ENCODE measurements at regions not wholly inside any gene's neighbourhood (a gene's known extent, or its start where the extent isn't known, plus 50 kb on each side); places are given as distances from the start of the nearest gene placed in this dataset.

DNA sequence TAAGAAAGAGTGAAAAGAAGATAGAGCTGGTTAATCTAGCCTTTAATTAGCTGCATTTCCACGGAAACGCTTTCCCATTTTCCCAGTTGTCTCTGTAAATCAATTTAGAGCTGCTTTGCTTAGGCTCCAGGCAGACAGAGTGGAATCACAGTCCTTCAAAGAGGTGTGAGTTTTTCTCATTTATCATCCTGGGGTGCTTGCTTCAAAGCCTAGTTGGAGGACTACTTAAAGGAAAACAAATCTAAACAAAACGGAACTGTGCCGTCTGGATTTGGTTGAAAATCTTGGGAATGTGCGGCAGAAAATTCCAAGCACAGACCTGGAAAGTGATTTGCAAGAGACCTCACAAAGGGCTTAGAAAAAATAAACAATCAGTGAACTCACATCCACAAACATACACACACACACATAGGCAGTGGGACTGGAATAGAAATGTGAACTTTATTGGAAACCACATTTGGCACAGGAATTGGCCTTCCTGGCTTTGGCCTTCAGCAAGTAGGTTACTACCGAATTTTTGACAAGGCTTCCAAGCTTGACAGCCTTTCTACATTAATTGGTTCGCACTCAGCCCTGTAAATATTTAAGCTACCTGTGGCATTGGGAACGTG, 235.2 kb upstream of the SLC24A2 start:
- TF ChIP-seq, protein P1, sequence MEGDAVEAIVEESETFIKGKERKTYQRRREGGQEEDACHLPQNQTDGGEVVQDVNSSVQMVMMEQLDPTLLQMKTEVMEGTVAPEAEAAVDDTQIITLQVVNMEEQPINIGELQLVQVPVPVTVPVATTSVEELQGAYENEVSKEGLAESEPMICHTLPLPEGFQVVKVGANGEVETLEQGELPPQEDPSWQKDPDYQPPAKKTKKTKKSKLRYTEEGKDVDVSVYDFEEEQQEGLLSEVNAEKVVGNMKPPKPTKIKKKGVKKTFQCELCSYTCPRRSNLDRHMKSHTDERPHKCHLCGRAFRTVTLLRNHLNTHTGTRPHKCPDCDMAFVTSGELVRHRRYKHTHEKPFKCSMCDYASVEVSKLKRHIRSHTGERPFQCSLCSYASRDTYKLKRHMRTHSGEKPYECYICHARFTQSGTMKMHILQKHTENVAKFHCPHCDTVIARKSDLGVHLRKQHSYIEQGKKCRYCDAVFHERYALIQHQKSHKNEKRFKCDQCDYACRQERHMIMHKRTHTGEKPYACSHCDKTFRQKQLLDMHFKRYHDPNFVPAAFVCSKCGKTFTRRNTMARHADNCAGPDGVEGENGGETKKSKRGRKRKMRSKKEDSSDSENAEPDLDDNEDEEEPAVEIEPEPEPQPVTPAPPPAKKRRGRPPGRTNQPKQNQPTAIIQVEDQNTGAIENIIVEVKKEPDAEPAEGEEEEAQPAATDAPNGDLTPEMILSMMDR (IDR thresholded peaks at IDR 0.05; ENCODE audit: insufficient read depth, low read depth, low read length), result no peak
- no peak for TF ChIP-seq EZH2 (IDR thresholded peaks at IDR 0.05; ENCODE audit: insufficient read depth, low read length)

All from astrocyte (in vitro differentiated cells and primary cell).